KMS-11 (cell line): ENCODE measurements at regions not wholly inside any gene's neighbourhood (a gene's known extent, or its start where the extent isn't known, plus 50 kb on each side); places are given as distances from the start of the nearest gene placed in this dataset.

Experiments
- H2AFZ ChIP-seq: fragments of 200-600 bp; sonication (generic); 2 replicates; pipeline ENCODE4 v1.6.1; 2016; ENCODE audit warnings: antibody characterized with exemption, mixed run types, low read depth
- H3K27ac ChIP-seq: fragments of 200-600 bp; sonication (generic); 2 replicates; pipeline ENCODE4 v1.6.1; 2016; ENCODE audit warnings: mild to moderate bottlenecking, mixed run types
- H3K27me3 ChIP-seq: fragments of 200-600 bp; sonication (generic); 2 replicates; pipeline ENCODE4 v1.6.1; 2017; ENCODE audit warnings: mild to moderate bottlenecking, low read depth, mixed run types, moderate library complexity; ENCODE audit not compliant: insufficient read depth
- H3K36me3 ChIP-seq: fragments of 200-600 bp; sonication (generic); 2 replicates; pipeline ENCODE4 v1.6.1; 2017; ENCODE audit warnings: mild to moderate bottlenecking, mixed run types; ENCODE audit not compliant: insufficient read depth
- H3K4me1 ChIP-seq: fragments of 200-600 bp; sonication (generic); 2 replicates; pipeline ENCODE4 v1.6.1; 2016; ENCODE audit warnings: mild to moderate bottlenecking, low read depth, mixed run types; ENCODE audit not compliant: poor library complexity, severe bottlenecking
- H3K4me2 ChIP-seq: fragments of 200-600 bp; sonication (generic); 2 replicates; pipeline ENCODE4 v1.7.0; 2016; ENCODE audit warnings: mild to moderate bottlenecking, mixed run types
- H3K4me3 ChIP-seq: fragments of 200-600 bp; sonication (generic); IDR thresholded peaks from 2 replicates; pipeline ENCODE4 v1.6.1; 2017; ENCODE audit warnings: low read depth, low read length, mixed read lengths; ENCODE audit not compliant: insufficient read depth
- H3K79me2 ChIP-seq: fragments of 200-600 bp; sonication (generic); 2 replicates; pipeline ENCODE4 v1.6.1; 2016; ENCODE audit warnings: low read depth, mixed run types; ENCODE audit not compliant: insufficient read depth
- H3K9ac ChIP-seq: fragments of 200-600 bp; sonication (generic); 2 replicates; pipeline ENCODE4 v1.6.1; 2016; ENCODE audit warnings: mild to moderate bottlenecking, mixed run types
- H4K20me1 ChIP-seq: fragments of 200-600 bp; sonication (generic); 2 replicates; pipeline ENCODE4 v1.6.1; 2016; ENCODE audit warnings: mild to moderate bottlenecking, mixed run types; ENCODE audit not compliant: insufficient read depth
- TF ChIP-seq, protein P1 (sequence below): fragments of 200-600 bp; sonication (generic); conservative IDR thresholded peaks from 2 replicates; pipeline ENCODE4 v1.6.1; 2017; ENCODE audit warnings: low read depth, mild to moderate bottlenecking, antibody characterized with exemption, low read length, moderate library complexity, mixed read lengths

DNA sequence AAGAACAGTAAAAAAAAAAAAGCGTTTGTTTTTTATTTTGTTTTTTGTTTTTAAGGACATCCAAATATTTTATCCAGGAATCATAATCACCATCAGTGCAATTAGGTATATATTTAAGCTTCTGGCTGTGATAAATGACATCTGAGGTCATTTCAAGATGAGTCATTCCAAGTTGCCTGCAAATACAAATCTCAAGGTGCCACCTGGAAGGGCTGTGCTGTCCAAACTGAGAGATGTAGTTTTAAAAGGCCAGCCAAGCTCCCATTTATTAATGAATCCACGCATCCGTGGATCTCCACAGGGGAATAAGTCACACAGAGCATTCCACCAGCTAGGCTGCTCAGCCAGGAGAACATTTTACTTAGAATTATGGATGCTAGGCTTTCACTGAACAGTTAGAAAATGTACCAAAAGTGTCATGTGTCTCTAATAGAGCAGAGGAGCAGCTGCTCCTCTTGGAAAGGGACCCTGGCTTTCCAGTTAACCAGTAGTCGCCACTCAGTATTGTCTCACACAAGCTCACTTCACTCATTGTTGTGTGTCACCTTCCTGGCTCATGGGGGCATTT lies 1151.4 kb upstream of the TMEM132C start:
- H3K4me2 ChIP-seq = no peak overlapping the region
- H2AFZ ChIP-seq = no peak overlapping the region
- H4K20me1 ChIP-seq = no peaks in the 10 kb centered on the region
- TF ChIP-seq, protein P1, sequence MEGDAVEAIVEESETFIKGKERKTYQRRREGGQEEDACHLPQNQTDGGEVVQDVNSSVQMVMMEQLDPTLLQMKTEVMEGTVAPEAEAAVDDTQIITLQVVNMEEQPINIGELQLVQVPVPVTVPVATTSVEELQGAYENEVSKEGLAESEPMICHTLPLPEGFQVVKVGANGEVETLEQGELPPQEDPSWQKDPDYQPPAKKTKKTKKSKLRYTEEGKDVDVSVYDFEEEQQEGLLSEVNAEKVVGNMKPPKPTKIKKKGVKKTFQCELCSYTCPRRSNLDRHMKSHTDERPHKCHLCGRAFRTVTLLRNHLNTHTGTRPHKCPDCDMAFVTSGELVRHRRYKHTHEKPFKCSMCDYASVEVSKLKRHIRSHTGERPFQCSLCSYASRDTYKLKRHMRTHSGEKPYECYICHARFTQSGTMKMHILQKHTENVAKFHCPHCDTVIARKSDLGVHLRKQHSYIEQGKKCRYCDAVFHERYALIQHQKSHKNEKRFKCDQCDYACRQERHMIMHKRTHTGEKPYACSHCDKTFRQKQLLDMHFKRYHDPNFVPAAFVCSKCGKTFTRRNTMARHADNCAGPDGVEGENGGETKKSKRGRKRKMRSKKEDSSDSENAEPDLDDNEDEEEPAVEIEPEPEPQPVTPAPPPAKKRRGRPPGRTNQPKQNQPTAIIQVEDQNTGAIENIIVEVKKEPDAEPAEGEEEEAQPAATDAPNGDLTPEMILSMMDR = no peak
- no peak overlapping the region for H3K27ac ChIP-seq
- no peaks in the 10 kb centered on the region for H3K36me3 ChIP-seq
- H3K4me3 ChIP-seq = no peak overlapping the region
- H3K79me2 ChIP-seq = no peaks in the 10 kb centered on the region
- H3K4me1 ChIP-seq = no peaks in the 10 kb centered on the region
- H3K27me3 ChIP-seq = no peaks in the 10 kb centered on the region
- H3K9ac ChIP-seq = no peak overlapping the region

DNA sequence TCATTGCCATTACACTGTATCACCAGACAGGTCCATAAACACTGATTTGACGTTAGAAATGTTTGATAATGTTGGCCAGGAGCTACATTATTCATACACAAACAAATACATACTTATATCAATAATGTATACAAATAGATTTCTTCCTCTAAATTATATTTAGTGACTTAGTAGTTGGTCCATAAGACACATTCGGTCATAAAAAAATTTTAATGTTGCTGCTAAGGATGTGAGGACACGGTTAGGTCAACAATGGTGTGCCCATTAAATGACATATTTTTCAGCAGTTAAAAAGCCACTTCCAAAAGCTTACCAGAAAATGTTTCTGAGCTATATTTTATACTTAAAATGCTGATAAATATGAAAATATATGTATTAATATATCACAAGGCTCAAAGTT lies 1148.7 kb upstream of the TMEM132C start:
- Histone ChIP-seq H3K27ac (no peak overlapping the region), H3K4me3 (no peak overlapping the region), H3K4me1 (no peaks in the 10 kb centered on the region), H3K27me3 (no peaks in the 10 kb centered on the region), H3K4me2 (no peak overlapping the region), H3K36me3 (no peaks in the 10 kb centered on the region), H4K20me1 (no peaks in the 10 kb centered on the region), H3K79me2 (no peaks in the 10 kb centered on the region), H2AFZ (no peak overlapping the region), H3K9ac (no peak overlapping the region)
- TF ChIP-seq, protein P1 = no peak

DNA sequence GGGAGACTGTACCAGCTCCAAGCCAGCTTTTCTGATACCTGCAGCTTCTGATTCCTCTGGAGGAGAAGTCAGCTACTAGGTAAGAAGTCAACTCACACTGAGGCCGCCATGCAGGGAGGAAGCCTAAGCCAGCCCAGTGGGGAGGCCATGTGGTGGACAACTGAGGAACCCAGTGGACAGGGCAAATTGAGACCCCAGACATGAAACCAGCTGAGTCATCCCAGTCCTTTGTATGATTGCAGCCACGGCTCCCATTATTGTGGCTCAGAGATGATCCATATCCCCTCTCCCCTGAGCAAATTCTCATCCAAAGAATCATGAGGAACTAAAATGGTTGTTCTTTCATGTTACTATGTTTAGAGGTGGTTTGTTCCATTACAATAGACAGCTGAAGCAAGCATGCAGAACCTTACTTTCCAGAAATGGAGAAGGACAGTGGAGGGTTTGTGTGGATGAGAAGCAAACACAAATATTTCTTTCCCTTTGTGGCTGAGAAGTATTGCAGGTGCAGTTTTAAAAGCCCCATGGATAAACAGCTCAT lies 1147.3 kb upstream of the TMEM132C start:
- Histone ChIP-seq H3K9ac (no peak overlapping the region), H3K4me3 (no peak overlapping the region), H3K27ac (no peak overlapping the region), H3K36me3 (no peaks in the 10 kb centered on the region), H2AFZ (no peak overlapping the region), H3K4me1 (no peaks in the 10 kb centered on the region), H3K4me2 (no peak overlapping the region), H3K27me3 (no peaks in the 10 kb centered on the region), H3K79me2 (no peaks in the 10 kb centered on the region), H4K20me1 (no peaks in the 10 kb centered on the region)
- TF ChIP-seq, protein P1 = no peak

GRCh38 chr12:127120851-127121250 lies 1146.1 kb upstream of the TMEM132C start:
- H3K79me2 ChIP-seq = no peaks in the 10 kb centered on the region
- no peak overlapping the region for H3K9ac ChIP-seq
- no peaks in the 10 kb centered on the region for H3K4me1 ChIP-seq
- no peaks in the 10 kb centered on the region for H3K36me3 ChIP-seq
- H4K20me1 ChIP-seq = no peaks in the 10 kb centered on the region
- no peak overlapping the region for H3K4me3 ChIP-seq
- no peak overlapping the region for H3K4me2 ChIP-seq
- H2AFZ ChIP-seq = no peak overlapping the region
- TF ChIP-seq, protein P1 = no peak
- no peak overlapping the region for H3K27ac ChIP-seq
- H3K27me3 ChIP-seq = no peaks in the 10 kb centered on the region
